B cell (primary cell): ENCODE measurements at regions not wholly inside any gene's neighbourhood (a gene's known extent, or its start where the extent isn't known, plus 50 kb on each side); places are given as distances from the start of the nearest gene placed in this dataset.

Experiments
- EZH2 ChIP-seq: IDR thresholded peaks from 2 replicates; pipeline ENCODE4 v1.6.1; 2012; ENCODE audit warnings: borderline replicate concordance, low read depth, mild to moderate bottlenecking, moderate library complexity, low read length; ENCODE audit not compliant: insufficient read depth, poor library complexity, severe bottlenecking
- TF ChIP-seq, protein P1 (sequence below): fragments of 200-600 bp; IDR thresholded peaks from one replicate; pipeline ENCODE4 v1.8.0; 2022; ENCODE audit warnings: antibody characterized with exemption, mild to moderate bottlenecking

DNA sequence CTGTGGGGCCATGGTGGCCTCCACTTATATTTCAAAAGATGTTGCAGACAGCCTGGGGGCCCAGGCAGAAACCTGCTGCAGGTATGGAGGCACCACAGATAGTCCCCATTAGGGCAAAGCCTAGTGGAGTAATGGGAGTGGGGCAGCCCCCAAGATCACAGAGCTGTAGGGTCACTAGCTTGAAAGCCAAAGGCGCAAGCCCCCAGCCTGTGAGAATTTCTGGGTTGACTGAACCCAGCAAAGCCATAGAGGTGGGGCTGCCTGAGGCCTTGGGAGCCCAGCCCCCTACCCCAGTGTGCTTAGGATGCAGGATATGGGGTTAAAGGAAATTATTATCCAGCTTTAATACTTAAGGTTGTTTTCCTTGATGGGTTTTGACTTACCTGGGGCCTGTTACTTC, 165.3 kb upstream of the FBN2 start:
- TF ChIP-seq, protein P1, sequence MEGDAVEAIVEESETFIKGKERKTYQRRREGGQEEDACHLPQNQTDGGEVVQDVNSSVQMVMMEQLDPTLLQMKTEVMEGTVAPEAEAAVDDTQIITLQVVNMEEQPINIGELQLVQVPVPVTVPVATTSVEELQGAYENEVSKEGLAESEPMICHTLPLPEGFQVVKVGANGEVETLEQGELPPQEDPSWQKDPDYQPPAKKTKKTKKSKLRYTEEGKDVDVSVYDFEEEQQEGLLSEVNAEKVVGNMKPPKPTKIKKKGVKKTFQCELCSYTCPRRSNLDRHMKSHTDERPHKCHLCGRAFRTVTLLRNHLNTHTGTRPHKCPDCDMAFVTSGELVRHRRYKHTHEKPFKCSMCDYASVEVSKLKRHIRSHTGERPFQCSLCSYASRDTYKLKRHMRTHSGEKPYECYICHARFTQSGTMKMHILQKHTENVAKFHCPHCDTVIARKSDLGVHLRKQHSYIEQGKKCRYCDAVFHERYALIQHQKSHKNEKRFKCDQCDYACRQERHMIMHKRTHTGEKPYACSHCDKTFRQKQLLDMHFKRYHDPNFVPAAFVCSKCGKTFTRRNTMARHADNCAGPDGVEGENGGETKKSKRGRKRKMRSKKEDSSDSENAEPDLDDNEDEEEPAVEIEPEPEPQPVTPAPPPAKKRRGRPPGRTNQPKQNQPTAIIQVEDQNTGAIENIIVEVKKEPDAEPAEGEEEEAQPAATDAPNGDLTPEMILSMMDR, result no peak
- no peak for TF ChIP-seq EZH2
